Fibroblast of villous mesenchyme (primary cell): ENCODE measurements at regions not wholly inside any gene's neighbourhood (a gene's known extent, or its start where the extent isn't known, plus 50 kb on each side); places are given as distances from the start of the nearest gene placed in this dataset.

ENCODE experiments used
- DNase-seq: peaks from one replicate; pipeline ENCODE4 v3.0.0-alpha.2; 2010; ENCODE audit warnings: low read depth
- H3K4me3 ChIP-seq: 2 replicates; pipeline ENCODE4 v1.5.1; 2011; ENCODE audit warnings: low read depth, mild to moderate bottlenecking, low read length
- TF ChIP-seq, protein P1 (sequence below): IDR thresholded peaks from 2 replicates; pipeline ENCODE4 v1.5.1; 2012; ENCODE audit warnings: low read depth, mild to moderate bottlenecking, low read length; ENCODE audit not compliant: insufficient read depth

DNA sequence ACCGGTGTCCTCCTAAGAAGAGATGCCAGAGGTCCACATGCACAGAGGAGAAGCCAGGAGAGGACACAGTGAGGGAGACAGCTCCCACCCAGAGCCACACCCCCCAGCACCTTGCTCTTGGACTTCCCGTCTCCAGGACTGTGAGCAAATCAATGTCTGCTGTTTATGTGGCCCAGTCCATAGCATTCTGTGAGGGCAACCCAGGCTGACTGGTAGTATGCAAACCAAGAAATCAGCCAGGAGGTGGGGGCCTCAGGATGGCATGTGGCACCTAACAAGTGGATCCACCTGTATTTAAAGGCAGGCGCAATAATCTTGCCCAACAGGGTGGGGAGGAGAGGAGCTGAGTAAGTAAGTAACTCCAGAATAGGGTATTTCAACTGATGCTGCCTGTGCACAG is 136.4 kb downstream of the BRD1 start:
- DNase-seq, result no peak
- H3K4me3 ChIP-seq, result no peak overlapping the region
- TF ChIP-seq, protein P1, sequence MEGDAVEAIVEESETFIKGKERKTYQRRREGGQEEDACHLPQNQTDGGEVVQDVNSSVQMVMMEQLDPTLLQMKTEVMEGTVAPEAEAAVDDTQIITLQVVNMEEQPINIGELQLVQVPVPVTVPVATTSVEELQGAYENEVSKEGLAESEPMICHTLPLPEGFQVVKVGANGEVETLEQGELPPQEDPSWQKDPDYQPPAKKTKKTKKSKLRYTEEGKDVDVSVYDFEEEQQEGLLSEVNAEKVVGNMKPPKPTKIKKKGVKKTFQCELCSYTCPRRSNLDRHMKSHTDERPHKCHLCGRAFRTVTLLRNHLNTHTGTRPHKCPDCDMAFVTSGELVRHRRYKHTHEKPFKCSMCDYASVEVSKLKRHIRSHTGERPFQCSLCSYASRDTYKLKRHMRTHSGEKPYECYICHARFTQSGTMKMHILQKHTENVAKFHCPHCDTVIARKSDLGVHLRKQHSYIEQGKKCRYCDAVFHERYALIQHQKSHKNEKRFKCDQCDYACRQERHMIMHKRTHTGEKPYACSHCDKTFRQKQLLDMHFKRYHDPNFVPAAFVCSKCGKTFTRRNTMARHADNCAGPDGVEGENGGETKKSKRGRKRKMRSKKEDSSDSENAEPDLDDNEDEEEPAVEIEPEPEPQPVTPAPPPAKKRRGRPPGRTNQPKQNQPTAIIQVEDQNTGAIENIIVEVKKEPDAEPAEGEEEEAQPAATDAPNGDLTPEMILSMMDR, result no peak

DNA sequence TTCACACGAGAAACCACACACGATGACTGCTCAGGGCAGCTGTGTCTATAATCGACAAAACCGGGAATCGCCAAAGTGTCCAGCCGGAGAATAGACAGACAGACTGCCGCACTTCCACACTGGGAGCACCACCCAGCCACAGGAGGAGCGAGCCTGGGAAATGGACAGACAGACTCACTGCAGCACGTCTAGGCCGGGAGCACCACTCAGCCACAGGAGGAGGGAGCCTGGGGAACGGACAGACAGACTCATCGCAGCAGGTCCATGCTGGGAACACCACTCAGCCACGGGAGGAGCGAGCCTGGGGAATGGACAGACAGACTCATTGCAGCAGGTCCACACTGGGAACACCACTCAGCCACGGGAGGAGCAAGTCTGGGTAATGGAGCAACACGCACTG is 137.2 kb downstream of the BRD1 start:
- TF ChIP-seq, protein P1, result no peak
- no peak for DNase-seq

DNA sequence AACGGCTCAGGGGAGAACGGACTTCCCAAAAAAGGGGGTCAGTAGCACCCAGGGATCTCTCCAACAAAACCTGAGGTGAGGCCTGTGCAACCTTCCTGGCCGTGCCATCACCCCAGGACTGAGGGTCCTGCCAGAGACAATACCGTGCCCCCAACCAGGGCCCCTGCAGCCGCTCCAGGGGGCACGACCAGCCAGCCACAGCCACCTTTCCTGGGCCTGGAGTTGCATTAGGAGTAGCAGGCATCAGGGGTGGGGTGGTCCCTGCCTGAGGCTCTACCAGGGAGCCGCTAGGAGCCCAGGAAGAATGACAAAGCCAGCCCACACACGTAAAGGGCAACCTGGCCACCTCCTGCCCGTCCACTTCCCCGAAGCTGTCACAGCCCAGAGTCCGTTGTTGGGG is 137.8 kb downstream of the BRD1 start:
- H3K4me3 ChIP-seq, result no peak overlapping the region
- no peak for DNase-seq
- TF ChIP-seq, protein P1, result no peak

More for the DNA sequence above, 137.2 kb downstream of the BRD1 start:
- H3K4me3 ChIP-seq, result no peak overlapping the region

DNA sequence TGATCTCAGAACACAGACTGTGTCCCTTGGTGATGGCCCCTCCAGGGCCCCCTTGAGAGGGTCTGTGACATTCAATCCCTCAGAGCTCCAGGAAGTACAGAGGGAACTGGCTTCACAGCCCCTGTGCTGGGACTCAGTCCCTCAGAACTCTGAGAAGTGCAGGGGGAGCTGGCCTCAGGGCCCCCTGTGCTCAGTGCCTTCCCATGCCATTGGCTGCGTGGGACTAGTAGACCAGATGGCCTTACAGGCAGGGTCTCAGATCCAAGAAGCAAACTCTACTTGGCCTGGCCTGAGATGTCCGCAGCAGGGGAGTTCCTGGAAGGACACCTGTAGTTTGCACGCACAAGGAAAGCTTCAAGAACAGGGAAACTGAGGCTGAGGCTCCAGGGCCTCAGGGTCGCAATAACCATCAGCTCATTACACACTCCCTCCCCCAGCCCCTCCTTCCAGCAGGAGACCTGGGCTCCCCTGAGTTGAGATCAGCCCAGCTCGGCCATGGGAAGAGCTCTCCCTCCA is 138.4 kb downstream of the BRD1 start:
- TF ChIP-seq, protein P1, result no peak
- DNase-seq, result no peak

DNA sequence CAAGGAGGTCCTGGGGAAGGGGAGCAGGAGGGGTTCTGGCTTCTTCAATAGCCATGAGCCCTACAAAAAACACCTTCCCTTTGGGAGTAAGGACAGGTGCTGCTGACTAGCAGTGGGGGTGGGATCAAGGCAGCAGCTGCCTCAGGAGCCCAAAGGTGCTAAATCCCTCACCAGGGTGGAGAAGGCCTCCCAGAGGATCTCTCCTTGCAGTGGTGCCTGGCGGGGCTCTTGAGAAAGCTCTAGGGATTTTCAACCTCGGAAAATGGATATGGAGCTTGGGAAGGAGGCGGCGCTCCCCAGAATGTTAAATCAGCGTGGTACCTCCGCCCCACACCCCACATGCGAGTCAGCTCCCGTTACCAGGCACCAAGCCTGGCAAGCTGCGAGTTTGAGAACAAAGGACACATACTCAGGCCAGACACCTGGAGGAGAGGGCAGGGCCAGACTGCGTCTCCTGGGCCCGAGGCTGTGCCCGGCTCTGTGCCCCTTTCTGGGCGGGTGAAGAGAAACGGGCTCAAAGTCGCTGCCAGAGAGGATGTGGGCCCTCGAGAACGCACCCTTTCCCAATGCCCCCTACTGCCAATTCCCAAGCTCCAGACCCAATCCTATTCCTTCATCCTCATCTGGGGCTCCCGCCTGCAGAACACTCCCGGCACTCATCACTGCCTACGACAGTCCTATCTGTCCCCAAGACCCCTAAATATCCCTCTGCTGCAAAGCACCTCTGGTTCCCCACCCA is 139.0 kb downstream of the BRD1 start:
- no peak for DNase-seq
- TF ChIP-seq, protein P1, result no peak
- H3K4me3 ChIP-seq, result no peak overlapping the region

More for the DNA sequence above, 138.4 kb downstream of the BRD1 start:
- H3K4me3 ChIP-seq, result no peak overlapping the region

DNA sequence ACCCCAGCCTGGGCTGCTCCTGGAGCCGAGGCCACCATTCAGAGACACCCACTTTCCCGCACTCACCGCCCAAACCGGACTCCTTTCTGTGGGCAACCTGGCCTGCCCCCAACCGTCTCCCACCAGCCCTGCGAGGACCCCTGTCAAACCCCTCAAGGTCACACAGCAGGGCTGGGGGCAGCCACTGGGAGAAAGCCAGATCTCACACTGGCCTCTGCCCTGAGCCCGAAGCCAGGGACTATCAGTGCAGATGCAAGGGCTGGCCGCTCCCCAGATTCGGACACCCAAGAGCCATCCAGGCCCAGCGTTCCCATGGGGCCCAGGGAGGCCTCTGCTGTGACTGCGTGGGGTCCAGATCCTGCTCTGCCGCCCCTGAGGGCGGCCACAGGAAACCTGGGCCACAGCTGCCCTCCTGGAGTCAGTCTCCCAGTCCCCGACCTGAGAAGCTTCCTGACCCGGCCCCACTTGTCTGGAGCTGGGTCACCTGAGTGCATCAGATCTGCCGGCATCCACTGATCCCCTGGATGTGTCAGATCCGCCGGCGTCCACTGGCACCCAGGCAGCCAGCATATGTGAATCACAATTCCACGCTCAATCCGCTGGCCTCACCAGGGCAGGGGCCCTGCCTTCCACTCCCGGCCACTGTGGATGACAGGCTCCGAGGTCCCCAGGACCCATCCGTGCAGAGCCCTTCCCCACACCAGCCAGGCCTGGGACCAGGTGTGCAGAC is 139.7 kb downstream of the BRD1 start:
- no peak for DNase-seq
- TF ChIP-seq, protein P1, result no peak
- H3K4me3 ChIP-seq, result no peak overlapping the region
